NCI-H226 (cell line): ENCODE measurements at regions not wholly inside any gene's neighbourhood (a gene's known extent, or its start where the extent isn't known, plus 50 kb on each side); places are given as distances from the start of the nearest gene placed in this dataset.
"Not testable (repeated sequence)": the region's sequence is repeated elsewhere in the genome, so short reads cannot be mapped to it uniquely, and the experiment has no call there.

ENCODE experiments used
- DNase-seq: peaks from one replicate; pipeline ENCODE4 v3.0.0-alpha.2; 2015

DNA sequence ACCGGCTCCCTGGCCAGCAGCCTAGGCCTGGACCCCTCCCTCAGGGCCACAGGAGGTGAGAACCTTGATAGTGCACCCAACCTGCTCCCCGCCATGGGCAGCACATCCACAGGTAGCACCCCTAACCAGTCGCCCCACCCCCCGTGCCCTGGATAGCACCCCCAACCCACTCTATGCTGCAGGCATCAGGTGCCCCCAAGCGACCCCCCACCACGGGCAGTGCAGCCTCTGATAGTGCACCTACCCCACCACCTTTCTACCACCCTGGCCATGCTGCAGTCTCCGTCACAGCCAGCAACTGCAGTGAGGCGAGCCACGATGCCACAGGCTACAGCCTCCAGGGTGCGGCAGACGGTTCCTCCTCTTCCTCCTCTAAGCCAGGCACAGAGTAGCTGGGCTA is 55.6 kb downstream of the SOWAHC start:
- DNase-seq, result no peak

DNA sequence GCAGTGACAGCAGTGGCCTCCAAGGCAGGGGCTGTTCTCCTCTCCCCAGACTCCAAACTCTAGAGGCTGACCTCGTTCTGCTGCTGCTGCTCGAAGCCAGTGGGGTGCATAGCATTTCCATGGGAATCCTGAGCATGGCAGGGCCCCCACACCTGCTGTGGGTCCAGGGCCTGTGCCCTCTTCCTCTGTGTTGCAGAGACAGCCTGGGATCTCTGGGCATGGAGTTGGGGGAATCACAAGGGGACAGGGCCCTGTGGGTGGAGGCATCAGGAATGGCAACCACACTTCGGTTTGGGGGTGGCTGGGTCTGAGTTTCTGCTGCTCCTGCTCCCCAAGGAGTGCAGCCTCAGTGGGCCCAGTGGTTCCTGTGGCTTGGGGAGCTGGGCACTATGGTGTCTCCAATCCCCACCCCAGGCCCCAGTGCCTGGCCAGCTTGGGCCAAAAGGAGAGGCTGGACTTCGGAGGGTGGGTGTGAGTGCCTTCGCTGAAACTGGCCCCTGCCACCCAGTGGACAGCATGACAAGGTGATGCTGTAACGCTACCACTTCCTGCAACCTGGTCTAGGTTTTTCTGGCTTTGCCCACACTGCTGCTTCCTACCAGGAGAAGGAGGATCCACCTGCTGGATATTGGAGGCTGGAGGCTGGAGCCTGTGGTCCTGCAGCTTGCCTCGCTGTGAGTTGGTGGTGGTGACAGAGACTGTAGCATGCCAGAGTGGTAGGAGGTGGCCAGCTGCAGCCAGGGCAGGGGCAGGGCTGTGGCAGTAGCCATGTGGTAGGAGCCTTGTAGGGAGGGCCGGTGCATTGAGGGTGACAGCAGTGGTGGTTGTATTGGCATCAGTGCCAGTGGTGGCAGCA is 56.6 kb downstream of the SOWAHC start:
- no peak for DNase-seq

DNA sequence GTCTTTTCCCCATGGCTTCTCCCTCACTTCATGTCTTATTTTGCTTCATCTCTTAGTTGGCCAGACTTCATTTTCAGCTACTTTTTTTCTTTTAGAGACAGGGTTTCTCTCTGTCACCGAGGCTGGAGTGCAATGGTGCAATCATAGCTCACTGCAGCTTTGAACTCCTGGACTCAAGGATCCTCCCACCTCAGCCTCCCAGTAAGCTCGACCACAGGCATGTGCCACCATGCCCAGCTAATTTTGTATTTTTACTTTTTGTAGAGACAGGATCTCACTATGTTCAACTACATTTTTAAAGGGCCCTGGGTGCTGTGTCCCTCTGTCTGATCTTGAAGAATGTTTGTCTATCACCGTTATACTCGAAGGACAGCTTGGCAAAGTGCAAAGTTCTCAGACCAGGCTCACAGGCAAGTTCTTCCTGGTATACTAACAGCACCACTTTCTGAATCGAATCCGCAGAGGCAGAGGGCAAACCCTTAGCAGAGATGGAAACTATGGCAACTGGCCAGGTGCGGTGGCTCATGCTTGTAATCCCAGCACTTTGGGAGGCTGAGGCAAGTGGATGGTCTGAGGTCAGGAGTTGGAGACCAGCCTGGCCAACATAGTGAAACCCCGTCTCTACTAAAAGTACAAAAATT is 60.9 kb downstream of the SOWAHC start:
- DNase-seq, result no peak

DNA sequence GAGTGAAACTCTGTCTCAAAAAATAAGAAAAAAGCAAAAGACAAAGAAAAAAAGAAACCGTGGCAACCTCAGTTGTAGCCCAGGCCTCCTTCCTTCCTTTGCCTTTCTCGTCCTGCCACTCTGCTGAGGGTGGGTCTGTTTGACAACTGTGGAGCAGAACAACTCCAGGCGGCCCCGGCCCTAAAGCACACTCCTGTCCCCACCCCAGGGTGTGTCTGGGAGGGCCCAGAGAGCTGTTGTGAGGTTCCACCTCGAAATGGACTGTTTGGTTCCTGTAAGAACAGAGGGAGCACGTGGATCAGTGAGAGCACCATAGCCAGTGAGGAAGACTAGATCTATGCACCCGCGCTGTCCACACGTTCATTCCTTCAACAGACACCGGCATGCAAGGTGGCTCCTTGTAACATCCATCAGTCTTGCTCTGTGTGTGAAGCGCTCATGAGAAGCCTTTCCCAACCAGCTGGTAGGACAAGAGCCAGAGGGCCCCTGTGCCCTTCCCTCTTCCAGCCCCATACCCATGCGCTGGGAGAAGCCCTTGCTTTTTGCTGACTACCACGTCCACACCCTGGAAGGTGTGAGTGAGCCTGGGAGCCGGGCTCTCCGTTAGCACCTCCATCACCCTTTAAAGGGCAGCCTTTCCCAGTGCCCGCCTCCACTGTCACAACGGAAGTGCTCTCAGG is 61.6 kb downstream of the SOWAHC start:
- DNase-seq, result no peak

DNA sequence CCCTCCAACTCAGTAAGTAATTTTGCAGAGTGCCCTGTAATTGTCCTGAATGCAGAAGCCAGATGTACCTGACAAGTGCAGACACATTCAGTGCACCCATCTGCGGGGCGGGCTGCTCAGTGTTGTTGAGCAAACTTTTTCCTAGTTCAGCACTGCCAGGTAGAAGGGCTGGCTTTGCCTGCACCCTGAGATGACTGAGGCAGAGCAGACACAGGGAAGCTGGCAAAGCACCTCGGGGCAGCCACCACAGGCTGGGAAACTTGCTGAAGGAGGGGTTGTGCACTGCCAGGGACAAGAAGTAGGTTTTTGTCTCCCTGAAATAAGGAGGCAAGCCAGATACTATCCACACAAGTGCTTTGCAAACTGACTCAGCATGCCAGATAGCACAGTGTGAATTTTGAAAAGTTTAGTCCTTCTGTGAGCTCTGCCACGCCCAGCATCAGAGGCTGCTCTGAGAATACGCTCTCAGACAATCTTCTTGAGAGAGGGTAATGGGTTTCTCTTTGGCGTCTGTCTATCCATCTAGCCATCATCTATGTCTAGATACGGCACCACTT is 62.3 kb downstream of the SOWAHC start:
- no peak for DNase-seq

DNA sequence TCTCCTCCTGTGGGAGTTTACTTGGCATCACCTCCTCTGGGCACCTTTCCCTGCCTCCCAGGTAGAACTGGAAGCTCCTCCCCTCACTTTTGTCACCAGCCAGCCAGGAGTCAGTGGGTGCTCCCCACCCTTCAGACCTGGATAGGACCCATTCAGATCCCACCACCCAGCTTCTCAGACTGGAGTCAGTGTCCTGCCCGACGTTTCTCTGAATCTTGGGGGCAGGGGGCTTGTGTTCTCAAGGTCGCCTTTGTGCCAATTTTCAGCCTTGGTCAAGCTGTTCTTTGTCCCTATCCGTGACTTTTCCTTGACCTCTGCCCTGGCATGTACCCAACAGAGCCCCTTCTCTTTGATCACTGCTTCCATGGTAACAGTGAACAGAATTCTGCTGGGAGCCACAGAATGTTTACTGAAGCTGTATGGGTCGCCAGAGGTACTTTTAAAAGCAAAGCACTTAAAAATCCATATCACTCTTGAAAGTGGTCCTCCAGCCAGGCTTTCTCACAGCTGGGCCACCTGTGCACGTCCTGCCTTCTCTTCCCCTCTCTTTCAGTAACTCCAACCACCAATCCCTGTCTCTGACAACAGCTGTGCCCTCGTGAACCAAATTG is 63.1 kb downstream of the SOWAHC start:
- DNase-seq, result not testable (repeated sequence)

DNA sequence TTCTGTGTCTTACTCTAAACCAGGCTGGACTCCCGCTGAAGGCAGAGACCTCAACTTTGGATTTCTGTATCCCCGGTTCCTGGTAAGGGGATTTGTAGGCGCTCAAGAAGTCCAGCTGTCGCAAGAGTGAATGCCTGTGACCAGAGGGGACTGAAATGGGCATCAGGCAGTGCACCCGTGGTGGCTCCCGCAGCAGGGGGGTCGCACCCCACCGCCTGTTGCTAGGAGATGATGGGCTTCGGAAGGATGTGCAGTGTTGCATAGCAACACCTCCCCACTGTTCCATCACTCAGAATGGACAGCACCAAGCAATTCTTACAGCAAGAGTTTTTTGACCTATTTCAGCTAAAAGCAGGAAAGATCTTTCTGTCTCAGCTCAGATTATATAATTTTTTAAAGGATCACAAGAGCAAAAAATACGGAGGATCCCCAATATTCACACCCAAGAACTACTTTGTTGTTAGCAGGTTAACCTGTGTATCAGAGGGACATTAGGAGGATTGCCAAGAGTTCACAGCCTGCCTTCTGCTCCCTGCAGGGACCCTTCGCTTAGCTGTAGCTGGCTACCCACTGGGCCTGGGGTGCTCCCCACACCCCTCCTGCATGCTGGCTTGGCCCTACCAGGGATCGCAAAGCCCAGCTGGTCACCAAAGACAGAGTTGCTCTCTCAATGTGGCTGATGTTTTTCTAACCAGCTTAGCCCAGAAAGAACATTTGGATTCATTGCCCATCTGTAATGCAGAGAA is 63.8 kb downstream of the SOWAHC start:
- DNase-seq, result no peak

DNA sequence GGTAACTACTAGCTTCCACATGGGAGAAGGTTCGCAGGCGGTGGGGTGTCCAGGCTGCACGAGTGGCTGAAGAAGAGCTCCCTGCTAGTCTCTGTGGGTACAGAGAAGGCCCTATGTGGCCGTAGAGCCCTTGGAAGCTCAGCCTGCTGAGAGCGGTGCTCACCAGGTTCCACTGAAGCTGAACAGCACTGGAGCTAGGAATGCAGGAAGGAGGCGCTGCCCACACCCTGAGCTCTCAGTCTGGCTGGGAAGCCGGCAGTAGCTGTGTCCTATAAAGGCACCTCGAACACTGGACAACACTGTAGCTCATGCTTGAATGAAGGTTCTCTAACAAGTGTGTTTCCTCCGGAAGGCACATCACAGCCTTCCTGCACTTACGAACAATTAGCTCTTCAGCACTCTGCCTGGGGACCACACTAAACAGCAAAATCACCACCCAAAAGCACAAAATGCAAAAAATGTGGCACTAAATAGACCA is 64.6 kb downstream of the SOWAHC start:
- DNase-seq, result not testable (repeated sequence)

DNA sequence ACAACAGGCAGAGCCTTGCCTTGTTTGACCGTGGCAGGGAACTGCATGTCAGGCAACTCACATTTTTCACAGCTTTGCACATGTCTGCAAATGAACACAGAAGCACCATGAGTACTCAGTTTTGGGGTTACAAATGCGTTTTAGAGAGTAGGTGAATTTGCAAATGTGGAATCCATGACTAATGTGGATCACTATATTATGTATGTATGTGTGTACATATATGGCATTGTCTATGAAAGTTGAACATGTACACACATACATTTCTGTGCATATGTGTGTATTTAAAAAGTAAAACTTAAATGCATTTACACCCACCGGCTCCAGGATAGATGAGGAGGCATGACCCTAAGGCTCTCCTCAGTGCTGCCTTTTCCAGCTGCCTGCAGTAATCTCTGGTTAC is 65.1 kb downstream of the SOWAHC start:
- no peak for DNase-seq

DNA sequence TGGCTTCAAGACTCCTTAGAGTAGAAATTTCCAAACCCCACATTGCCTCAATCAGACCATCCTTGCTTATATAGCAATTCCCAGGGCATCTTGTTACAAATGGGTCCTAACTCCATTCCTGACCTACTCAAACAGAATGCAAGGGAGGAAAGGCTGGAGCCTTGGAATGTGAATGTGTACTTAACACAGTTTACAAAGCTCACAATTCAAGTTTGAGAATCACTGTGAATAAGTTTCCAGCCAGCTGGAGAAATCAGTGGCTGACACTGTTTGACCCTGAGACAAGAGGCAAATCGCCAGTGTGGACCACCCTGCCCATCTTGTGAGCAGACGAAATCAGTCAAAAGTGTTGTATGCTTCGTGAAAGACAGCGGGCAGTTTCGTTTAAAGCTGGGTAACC is 65.5 kb downstream of the SOWAHC start:
- no peak for DNase-seq

DNA sequence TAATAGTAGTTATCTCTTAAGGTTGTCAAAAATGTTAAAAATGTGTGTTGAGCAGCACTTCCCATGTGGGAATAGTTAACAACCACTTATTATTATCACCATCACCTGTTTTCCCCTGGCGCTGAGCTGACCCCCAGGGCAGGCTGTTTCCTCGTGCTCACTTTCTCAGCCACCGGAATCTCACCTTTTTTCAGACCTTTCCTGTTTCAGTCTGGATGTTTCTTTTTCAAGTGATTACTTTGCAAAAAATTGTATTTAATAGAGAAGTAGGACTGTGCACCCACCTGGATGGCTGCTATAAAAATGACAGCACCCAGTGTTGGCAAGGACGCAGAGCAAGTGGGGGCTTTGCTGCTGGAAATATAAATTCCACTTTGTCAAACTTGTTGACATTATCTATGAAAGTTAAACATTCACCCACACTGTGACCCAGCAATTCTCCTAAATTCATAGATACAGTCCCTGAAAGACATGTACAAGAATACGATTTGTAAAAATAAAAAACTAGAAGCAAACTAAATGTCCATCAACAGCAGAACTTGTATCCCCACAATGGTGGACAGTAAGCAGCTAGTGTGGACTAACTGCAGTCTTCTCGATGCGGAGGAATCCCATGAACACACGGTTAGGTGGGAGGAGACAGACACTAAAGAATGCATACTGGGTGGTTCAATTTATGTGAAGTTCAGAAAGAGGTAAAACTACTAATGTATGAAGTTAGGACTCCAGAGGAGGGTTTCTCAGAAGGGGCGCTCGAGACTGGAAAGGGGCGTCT is 66.5 kb downstream of the SOWAHC start:
- peak; percentile 37 for DNase-seq

DNA sequence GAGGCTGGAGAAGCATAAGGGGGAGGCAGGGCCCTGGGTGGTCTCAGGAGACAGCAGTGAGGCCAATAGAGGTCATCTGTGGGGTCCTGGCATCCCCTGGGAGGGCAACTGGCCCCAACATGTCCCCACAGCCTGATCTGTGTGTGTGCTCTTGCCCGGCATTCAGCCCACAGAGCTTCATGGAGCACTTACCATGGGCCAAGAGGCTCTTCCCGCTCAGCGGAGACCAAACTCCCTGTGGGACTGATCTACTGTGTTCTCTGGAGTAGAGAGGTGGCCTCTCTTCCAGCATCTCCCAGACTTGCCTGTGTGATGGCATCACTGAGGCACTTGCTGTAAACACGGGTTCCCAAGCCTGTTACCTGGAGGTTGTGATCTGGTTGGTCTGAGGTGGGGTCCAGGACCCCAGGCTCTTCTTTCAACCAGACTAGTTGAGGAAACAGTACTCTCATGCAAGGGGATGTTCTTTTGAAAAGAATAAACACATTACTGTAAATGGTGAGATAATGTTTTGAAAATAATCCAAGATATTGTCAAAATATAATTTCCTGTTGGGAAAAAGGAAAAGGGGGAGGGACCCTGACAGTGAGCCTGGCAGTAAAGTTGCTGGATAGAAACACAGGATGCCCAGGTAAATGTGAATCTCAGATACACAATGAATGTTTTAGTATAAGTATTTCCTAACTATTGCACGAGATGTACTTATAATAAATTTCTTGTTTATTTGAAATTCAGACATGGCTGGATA is 67.6 kb downstream of the SOWAHC start:
- no peak for DNase-seq

DNA sequence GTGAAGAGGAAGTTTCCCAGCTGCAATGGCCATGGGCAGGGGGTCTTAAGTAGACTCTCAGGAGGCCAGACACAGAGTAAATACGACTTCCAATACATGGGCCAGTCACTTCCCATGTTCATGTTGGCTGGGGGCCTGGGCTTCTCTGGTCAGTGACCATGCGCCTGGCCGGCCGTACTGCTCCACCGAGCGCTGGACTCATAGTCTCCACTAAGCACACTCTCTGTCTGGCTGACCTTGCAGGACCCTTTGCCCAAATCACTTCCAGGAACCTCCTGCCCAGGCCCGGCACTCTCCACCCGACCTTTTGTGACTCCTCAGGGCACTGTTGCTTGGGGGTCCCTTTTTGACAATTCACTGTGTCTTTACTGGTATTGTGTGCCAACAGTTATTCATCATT is 69.3 kb downstream of the SOWAHC start:
- DNase-seq, result no peak

DNA sequence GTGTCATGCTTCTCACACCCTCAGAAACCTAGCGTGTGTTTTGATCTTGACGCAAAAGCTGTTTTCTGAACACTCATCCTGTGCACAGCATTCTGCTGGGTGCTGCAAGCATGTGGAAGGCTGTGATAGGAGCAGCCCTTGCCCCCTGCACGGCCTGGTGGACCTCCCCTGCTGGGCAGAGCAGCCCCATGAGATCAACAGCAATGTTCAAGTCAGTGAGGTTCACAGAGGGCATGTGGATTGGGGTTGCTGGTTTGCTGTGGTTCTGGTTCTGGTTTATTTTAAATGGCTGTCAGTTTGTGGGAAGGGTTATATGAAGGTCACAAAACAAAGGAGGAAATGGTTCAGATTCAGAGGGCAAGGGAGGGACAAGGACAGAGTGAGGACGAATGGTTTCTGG is 71.3 kb downstream of the SOWAHC start:
- no peak for DNase-seq

DNA sequence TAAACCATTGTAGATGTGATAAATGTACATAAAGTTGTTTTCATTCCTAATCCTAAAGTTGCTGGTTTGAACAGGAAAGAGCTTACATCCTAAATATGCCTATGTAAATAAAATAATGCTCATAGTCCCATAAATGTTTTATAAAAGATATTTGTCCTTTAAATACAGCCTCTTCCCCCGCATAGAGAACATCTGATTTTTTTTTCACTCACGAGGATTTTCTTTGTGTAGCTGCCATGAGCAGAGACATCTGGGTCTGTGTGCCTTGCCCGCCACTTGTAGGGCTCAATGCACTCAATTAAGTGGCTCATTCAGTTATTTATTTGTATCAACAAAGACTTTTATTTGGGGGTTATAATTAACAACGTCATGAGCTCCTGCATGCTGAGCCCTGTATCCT is 72.8 kb downstream of the SOWAHC start:
- DNase-seq, result no peak

DNA sequence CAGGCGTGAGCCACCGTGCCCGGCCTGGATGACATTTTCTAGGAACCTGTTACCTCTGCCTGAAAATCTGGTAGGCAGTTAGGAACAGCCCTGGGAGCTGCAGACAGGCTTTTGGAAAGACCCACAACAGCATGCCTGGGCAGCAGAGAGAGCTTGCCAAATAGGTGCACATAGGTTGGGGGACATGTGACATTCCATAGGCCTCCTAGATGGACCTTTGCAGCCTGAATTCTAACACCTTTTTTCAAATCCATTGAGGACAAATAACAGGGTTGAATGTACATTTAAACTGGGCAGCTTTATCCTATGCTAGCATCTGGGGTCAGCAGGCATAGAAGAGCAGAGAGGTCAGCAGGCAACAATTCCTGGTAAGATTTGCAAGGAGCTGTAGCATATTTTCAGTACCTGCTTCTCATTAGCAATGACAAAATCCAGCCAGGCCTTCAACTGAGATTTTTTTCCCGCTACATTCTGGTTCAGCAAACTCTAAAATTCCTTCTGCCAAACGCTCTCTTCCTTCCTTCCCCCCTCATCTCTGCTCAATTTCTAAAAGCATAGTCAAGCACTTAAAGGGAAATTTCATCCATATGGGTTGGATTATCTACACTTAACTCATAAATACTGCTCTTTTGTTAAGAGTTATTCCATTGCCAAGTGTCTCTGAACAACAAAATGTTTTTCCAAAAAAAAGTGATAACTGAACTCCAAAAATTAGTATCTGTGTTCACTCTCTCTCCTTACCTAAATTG is 75.2 kb downstream of the SOWAHC start:
- DNase-seq, result no peak

DNA sequence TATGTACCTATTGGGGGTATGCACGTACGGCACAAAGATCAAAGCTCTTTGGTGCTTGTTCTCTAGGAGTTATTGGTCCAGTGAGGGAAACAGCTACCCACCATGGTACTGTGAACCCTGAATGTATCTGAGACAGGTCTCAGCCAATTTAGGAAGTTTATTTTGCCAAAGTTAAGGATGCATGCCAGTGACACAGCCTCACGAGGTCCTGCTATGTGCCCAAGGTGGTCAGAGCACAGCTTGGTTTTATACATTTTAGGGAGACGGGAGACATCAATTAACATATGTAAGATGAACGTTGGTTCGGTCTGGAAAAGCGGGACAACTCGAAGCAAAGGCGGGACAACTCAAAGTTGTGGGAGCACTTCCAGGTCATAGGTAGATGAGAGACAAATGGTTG is 75.8 kb downstream of the SOWAHC start:
- DNase-seq, result no peak

DNA sequence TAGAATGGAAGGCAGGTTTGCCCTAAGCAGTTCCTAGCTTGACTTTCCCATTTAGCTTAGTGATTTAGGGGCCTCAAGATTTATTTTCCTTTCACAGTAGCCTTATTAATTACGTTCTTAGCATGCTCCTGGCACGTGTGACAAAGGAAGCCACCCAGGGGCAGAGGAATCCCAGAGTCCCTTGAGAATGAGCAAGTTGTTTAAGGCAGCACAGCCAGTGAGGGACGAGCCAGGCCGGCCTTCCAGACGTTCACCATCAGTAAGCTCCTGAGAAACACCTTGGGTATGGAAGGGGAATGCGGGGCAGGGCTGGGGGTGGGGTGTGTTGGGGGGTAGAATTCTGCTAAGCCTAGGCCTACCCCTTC is 76.3 kb downstream of the SOWAHC start:
- DNase-seq, result no peak

DNA sequence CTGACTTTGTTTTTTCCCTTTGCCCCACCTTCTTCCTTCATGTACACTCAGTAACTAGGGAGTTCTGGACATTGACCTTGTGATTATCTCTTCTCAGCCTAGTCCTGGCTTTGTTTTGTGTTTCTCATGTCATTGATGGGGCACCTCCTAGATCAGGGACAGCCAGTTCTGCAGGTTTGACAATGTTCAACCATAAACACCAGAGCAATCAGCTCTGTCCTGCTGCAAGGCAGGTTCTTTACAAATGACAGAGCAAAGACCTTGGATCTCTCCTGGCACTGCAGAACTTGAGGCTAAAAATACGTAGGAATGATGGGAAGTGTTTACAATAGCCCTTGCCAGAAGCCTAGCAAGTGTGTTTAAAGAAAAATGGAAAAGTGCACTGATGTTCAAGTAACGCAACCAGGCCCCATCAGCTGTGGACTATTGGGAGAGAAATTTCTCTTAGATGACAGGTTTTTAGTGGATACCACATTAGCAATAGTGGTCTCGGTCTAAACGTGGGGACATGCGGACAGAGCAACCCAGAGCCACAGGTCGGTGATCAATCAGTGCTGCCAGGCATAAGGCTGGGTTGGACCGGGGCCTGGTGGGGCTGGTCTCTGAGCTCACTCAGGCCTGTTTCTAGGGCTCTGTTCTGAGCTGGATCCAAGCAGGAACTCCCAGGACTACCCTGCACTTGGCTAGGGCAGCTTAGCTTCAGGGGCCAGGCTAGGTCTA is 76.8 kb downstream of the SOWAHC start:
- DNase-seq, result no peak
